Fibroblast of lung (primary cell): ENCODE measurements at regions not wholly inside any gene's neighbourhood (a gene's known extent, or its start where the extent isn't known, plus 50 kb on each side); places are given as distances from the start of the nearest gene placed in this dataset.

Source experiments
- CTCF ChIP-seq, 2 donors: IDR thresholded peaks in 1 of 2; conservative IDR thresholded peaks in 1 of 2; 1 replicate in 1 of 2; 2 replicates in 1 of 2; pipeline ENCODE4 v1.5.1; 2011 to 2012; ENCODE audit warnings: low read length in 2 of 2, control low read depth in 1 of 2, inconsistent platforms in 1 of 2, low read depth in 1 of 2, mild to moderate bottlenecking in 1 of 2
- EZH2 ChIP-seq: IDR thresholded peaks from 2 replicates; pipeline ENCODE4 v1.5.1; 2012; ENCODE audit warnings: low read length, control low read depth, mild to moderate bottlenecking; ENCODE audit errors: missing control alignments

- TF ChIP-seq CTCF (conservative IDR thresholded peaks at IDR 0.05 in 1 of 2, IDR thresholded peaks at IDR 0.05 in 1 of 2; ENCODE audit: low read depth in 1 of 2, low read length in 2 of 2) (no peak), EZH2 (no peak)
Measured at GRCh38 chr18:4587204-4587603, 132.1 kb upstream of the DLGAP1 start.
